Activated T-cell treated with anti-CD3 and anti-CD28 coated beads, Interleukin-2, amount 50 U/mL, for 72 hours (primary cell): ENCODE measurements at regions not wholly inside any gene's neighbourhood (a gene's known extent, or its start where the extent isn't known, plus 50 kb on each side); places are given as distances from the start of the nearest gene placed in this dataset.

ENCODE experiments used
- ATAC-seq, 2 donors: fragments of 150-1000 bp; cut with Tn5 transposase; replicated peaks in 1 of 2; 2 replicates each; pipeline ENCODE4 v1.10.0; 2021; ENCODE audit warnings: moderate library complexity in 2 of 2, mild to moderate bottlenecking in 1 of 2
- DNase-seq, 2 donors: peaks; one replicate each; pipeline ENCODE4 v3.0.0; 2021 to 2022; ENCODE audit warnings: mixed read lengths in 1 of 2
- H3K27ac Mint-ChIP-seq: one replicate; pipeline ENCODE4 v1.8.0; 2022; ENCODE audit warnings: mild to moderate bottlenecking, moderate library complexity, mixed read lengths
- H3K27me3 Mint-ChIP-seq: one replicate; pipeline ENCODE4 v1.8.0; 2022; ENCODE audit warnings: low read depth, mixed read lengths
- H3K36me3 Mint-ChIP-seq, 2 donors: one replicate each; pipeline ENCODE4 v1.8.0; 2022; ENCODE audit warnings: mixed read lengths in 2 of 2, mild to moderate bottlenecking in 1 of 2; ENCODE audit not compliant: insufficient read depth in 2 of 2
- H3K4me1 Mint-ChIP-seq: one replicate; pipeline ENCODE4 v1.8.0; 2022; ENCODE audit warnings: low read depth, mixed read lengths
- H3K4me3 Mint-ChIP-seq, 2 donors: one replicate each; pipeline ENCODE4 v1.8.0; 2022; ENCODE audit warnings: mild to moderate bottlenecking in 2 of 2, mixed read lengths in 2 of 2, moderate library complexity in 2 of 2
- H3K9me3 Mint-ChIP-seq, 2 donors: one replicate each; pipeline ENCODE4 v1.8.0; 2022; ENCODE audit warnings: mixed read lengths in 2 of 2

GRCh38 chr4:116860891-116861290 is 224.5 kb downstream of the TRAM1L1 start:
- no peak overlapping the region for H3K27ac Mint-ChIP-seq
- H3K9me3 Mint-ChIP-seq, result peaks cover 0 to 1% of the 10 kb centered on the region in 2 donors
- H3K36me3 Mint-ChIP-seq, result no peaks in the 10 kb centered on the region
- no peaks in the 10 kb centered on the region for H3K4me1 Mint-ChIP-seq
- no peaks in the 10 kb centered on the region for H3K27me3 Mint-ChIP-seq
- no peak for ATAC-seq
- no peak overlapping the region for H3K4me3 Mint-ChIP-seq
- no peak for DNase-seq

- Mint-ChIP-seq H3K27ac (no peak overlapping the region), H3K4me1 (no peaks in the 10 kb centered on the region), H3K9me3 (peaks cover 6 to 13% of the 10 kb centered on the region in 2 donors), H3K4me3 (no peak overlapping the region), H3K27me3 (no peaks in the 10 kb centered on the region), H3K36me3 (no peaks in the 10 kb centered on the region)
- ATAC-seq, result no peak
- no peak for DNase-seq
Measured at GRCh38 chr4:116849620-116850019, 235.8 kb downstream of the TRAM1L1 start.

- no peaks in the 10 kb centered on the region for H3K27me3 Mint-ChIP-seq
Measured at GRCh38 chr4:116847616-116848015, 237.8 kb downstream of the TRAM1L1 start.

GRCh38 chr4:116839826-116840225 is 245.6 kb downstream of the TRAM1L1 start:
- DNase-seq (no peak), ATAC-seq (no peak)
- Mint-ChIP-seq H3K9me3 (peaks cover 4% of the 10 kb centered on the region in 2 donors), H3K36me3 (no peaks in the 10 kb centered on the region), H3K4me1 (no peaks in the 10 kb centered on the region), H3K27me3 (no peaks in the 10 kb centered on the region), H3K4me3 (no peak overlapping the region), H3K27ac (no peak overlapping the region)

More at GRCh38 chr4:116847616-116848015, 237.8 kb downstream of the TRAM1L1 start:
- DNase-seq (no peak), ATAC-seq (no peak)
- Mint-ChIP-seq H3K36me3 (no peaks in the 10 kb centered on the region), H3K27ac (no peak overlapping the region), H3K4me1 (no peaks in the 10 kb centered on the region), H3K4me3 (no peak overlapping the region), H3K9me3 (peaks cover 7 to 15% of the 10 kb centered on the region in 2 donors)

GRCh38 chr4:116838609-116839008 is 246.8 kb downstream of the TRAM1L1 start:
- DNase-seq (no peak), ATAC-seq (no peak)
- no peak overlapping the region for H3K27ac Mint-ChIP-seq
- no peak overlapping the region for H3K4me3 Mint-ChIP-seq
- H3K9me3 Mint-ChIP-seq, result peaks cover 4 to 6% of the 10 kb centered on the region in 2 donors
- H3K4me1 Mint-ChIP-seq, result no peaks in the 10 kb centered on the region
- no peaks in the 10 kb centered on the region for H3K36me3 Mint-ChIP-seq
- H3K27me3 Mint-ChIP-seq, result no peaks in the 10 kb centered on the region

- DNase-seq, result no peak
- ATAC-seq, result no peak
- H3K36me3 Mint-ChIP-seq, result no peaks in the 10 kb centered on the region
- H3K27ac Mint-ChIP-seq, result no peak overlapping the region
- H3K4me3 Mint-ChIP-seq, result no peak overlapping the region
- no peaks in the 10 kb centered on the region for H3K4me1 Mint-ChIP-seq
- peaks cover 8 to 19% of the 10 kb centered on the region in 2 donors for H3K9me3 Mint-ChIP-seq
- no peaks in the 10 kb centered on the region for H3K27me3 Mint-ChIP-seq
Measured at GRCh38 chr4:116829187-116829586, 256.2 kb downstream of the TRAM1L1 start.

GRCh38 chr4:116824172-116824571 is 261.2 kb downstream of the TRAM1L1 start:
- Mint-ChIP-seq H3K4me1 (no peaks in the 10 kb centered on the region), H3K27ac (no peak overlapping the region), H3K9me3 (peaks cover 3 to 9% of the 10 kb centered on the region in 2 donors), H3K27me3 (no peaks in the 10 kb centered on the region), H3K36me3 (no peaks in the 10 kb centered on the region), H3K4me3 (no peak overlapping the region)
- no peak for ATAC-seq
- no peak for DNase-seq

GRCh38 chr4:116811730-116812129 is 273.6 kb downstream of the TRAM1L1 start:
- Mint-ChIP-seq H3K4me1 (no peaks in the 10 kb centered on the region), H3K4me3 (no peak overlapping the region), H3K27ac (no peak overlapping the region), H3K36me3 (no peaks in the 10 kb centered on the region), H3K9me3 (peaks cover 0 to 4% of the 10 kb centered on the region in 2 donors), H3K27me3 (no peaks in the 10 kb centered on the region)
- ATAC-seq (no peak), DNase-seq (no peak)

GRCh38 chr4:116796022-116796421 is 289.4 kb downstream of the TRAM1L1 start:
- Mint-ChIP-seq H3K4me3 (no peak overlapping the region), H3K4me1 (no peaks in the 10 kb centered on the region), H3K27ac (no peak overlapping the region), H3K9me3 (peaks cover 1 to 3% of the 10 kb centered on the region in 2 donors), H3K36me3 (no peaks in the 10 kb centered on the region), H3K27me3 (no peaks in the 10 kb centered on the region)
- DNase-seq, result no peak
- ATAC-seq, result no peak

GRCh38 chr4:116788723-116789122 is 296.7 kb downstream of the TRAM1L1 start:
- H3K4me1 Mint-ChIP-seq, result no peaks in the 10 kb centered on the region
- H3K27ac Mint-ChIP-seq, result no peak overlapping the region
- no peaks in the 10 kb centered on the region for H3K36me3 Mint-ChIP-seq
- no peaks in the 10 kb centered on the region for H3K27me3 Mint-ChIP-seq
- DNase-seq (no peak), ATAC-seq (no peak)
- H3K9me3 Mint-ChIP-seq, result no peaks in the 10 kb centered on the region
- H3K4me3 Mint-ChIP-seq, result no peak overlapping the region

- ATAC-seq (no peak), DNase-seq (no peak)
- no peak overlapping the region for H3K4me3 Mint-ChIP-seq
- no peaks in the 10 kb centered on the region for H3K27me3 Mint-ChIP-seq
- no peaks in the 10 kb centered on the region for H3K36me3 Mint-ChIP-seq
- H3K27ac Mint-ChIP-seq, result no peak overlapping the region
- peaks cover 0 to 3% of the 10 kb centered on the region in 2 donors for H3K9me3 Mint-ChIP-seq
- H3K4me1 Mint-ChIP-seq, result no peaks in the 10 kb centered on the region
Measured at GRCh38 chr4:116755051-116755450, 330.3 kb downstream of the TRAM1L1 start.

GRCh38 chr4:116752027-116752426 is 333.3 kb downstream of the TRAM1L1 start:
- DNase-seq (no peak), ATAC-seq (no peak)
- H3K27ac Mint-ChIP-seq, result no peak overlapping the region
- no peaks in the 10 kb centered on the region for H3K27me3 Mint-ChIP-seq
- peaks cover 0 to 5% of the 10 kb centered on the region in 2 donors for H3K9me3 Mint-ChIP-seq
- no peak overlapping the region for H3K4me3 Mint-ChIP-seq
- H3K36me3 Mint-ChIP-seq, result no peaks in the 10 kb centered on the region
- no peaks in the 10 kb centered on the region for H3K4me1 Mint-ChIP-seq

GRCh38 chr4:116736756-116737155 is 348.6 kb downstream of the TRAM1L1 start:
- no peaks in the 10 kb centered on the region for H3K27me3 Mint-ChIP-seq
- DNase-seq, result no peak
- peaks cover 1% of the 10 kb centered on the region in 2 donors for H3K9me3 Mint-ChIP-seq
- H3K36me3 Mint-ChIP-seq, result no peaks in the 10 kb centered on the region
- H3K4me1 Mint-ChIP-seq, result no peaks in the 10 kb centered on the region
- ATAC-seq, result no peak
- H3K4me3 Mint-ChIP-seq, result no peak overlapping the region
- H3K27ac Mint-ChIP-seq, result no peak overlapping the region

- Mint-ChIP-seq H3K27ac (no peak overlapping the region), H3K36me3 (no peaks in the 10 kb centered on the region), H3K4me3 (no peak overlapping the region), H3K27me3 (no peaks in the 10 kb centered on the region), H3K9me3 (peaks cover 0 to 3% of the 10 kb centered on the region in 2 donors), H3K4me1 (no peaks in the 10 kb centered on the region)
- no peak for ATAC-seq
- no peak for DNase-seq
Measured at GRCh38 chr4:116734178-116734577, 351.2 kb downstream of the TRAM1L1 start.
